Keratinocyte (primary cell): ENCODE measurements at regions not wholly inside any gene's neighbourhood (a gene's known extent, or its start where the extent isn't known, plus 50 kb on each side); places are given as distances from the start of the nearest gene placed in this dataset.
"Not testable (repeated sequence)": the region's sequence is repeated elsewhere in the genome, so short reads cannot be mapped to it uniquely, and the experiment has no call there.

Experiments
- DNase-seq: peaks from one replicate; pipeline ENCODE4 v3.0.0-alpha.2; 2011; ENCODE audit warnings: low read depth, missing footprints, low spot score
- FAIRE-seq: peaks from 2 replicates; lab custom pipeline; 2011; peaks lifted over from hg19 to GRCh38; lab: Jason Lieb, UNC
- H2AFZ ChIP-seq: 2 replicates; pipeline ENCODE4 v1.6.0; 2012; ENCODE audit warnings: low read length, control low read depth, inconsistent platforms; ENCODE audit not compliant: control insufficient read depth
- H3K27ac ChIP-seq: 2 replicates; pipeline ENCODE4 v1.5.1; 2011; ENCODE audit warnings: low read length; ENCODE audit not compliant: control insufficient read depth, insufficient read depth
- H3K27me3 ChIP-seq: 3 replicates; pipeline ENCODE4 v1.6.0; 2011; ENCODE audit warnings: low read length; ENCODE audit not compliant: control insufficient read depth, insufficient read depth; ENCODE audit errors: extremely low read depth
- H3K36me3 ChIP-seq, 2 experiments: 2 replicates in 1 of 2; 3 replicates in 1 of 2; pipeline ENCODE4 v1.5.1; 2011; ENCODE audit warnings: low read length in 2 of 2, mild to moderate bottlenecking in 1 of 2; ENCODE audit not compliant: control insufficient read depth in 2 of 2, insufficient read depth in 2 of 2; ENCODE audit errors: extremely low read depth in 1 of 2
- H3K4me1 ChIP-seq: 3 replicates; pipeline ENCODE4 v1.5.1; 2011; ENCODE audit warnings: low read length; ENCODE audit not compliant: control insufficient read depth, insufficient read depth; ENCODE audit errors: extremely low read depth
- H3K4me2 ChIP-seq: 3 replicates; pipeline ENCODE4 v1.6.0; 2011; ENCODE audit warnings: low read depth, low read length; ENCODE audit not compliant: control insufficient read depth, insufficient read depth; ENCODE audit errors: extremely low read depth
- H3K4me3 ChIP-seq, 3 experiments: fragments of 200-600 bp in 1 of 3; sonication (generic) in 1 of 3; 2 replicates in 2 of 3; 3 replicates in 1 of 3; pipeline ENCODE4 v1.5.1; 2011 to 2016; ENCODE audit warnings: low read length in 3 of 3, mild to moderate bottlenecking in 3 of 3, control low read depth in 2 of 3, inconsistent platforms in 1 of 3, low read depth in 1 of 3, mixed read lengths in 1 of 3, mixed run types in 1 of 3, moderate library complexity in 1 of 3; ENCODE audit not compliant: control insufficient read depth in 2 of 3, insufficient read depth in 2 of 3; ENCODE audit errors: extremely low read depth in 1 of 3
- H3K79me2 ChIP-seq: 2 replicates; pipeline ENCODE4 v1.6.0; 2012; ENCODE audit warnings: low read length; ENCODE audit not compliant: control insufficient read depth, insufficient read depth
- H3K9ac ChIP-seq: 3 replicates; pipeline ENCODE4 v1.6.0; 2011; ENCODE audit warnings: low read length; ENCODE audit not compliant: control insufficient read depth, insufficient read depth; ENCODE audit errors: extremely low read depth
- H3K9me1 ChIP-seq: 3 replicates; pipeline ENCODE4 v1.6.0; 2011; ENCODE audit warnings: low read length; ENCODE audit not compliant: control insufficient read depth, insufficient read depth; ENCODE audit errors: extremely low read depth
- H3K9me3 ChIP-seq: 2 replicates; pipeline ENCODE4 v1.5.1; 2012; ENCODE audit warnings: low read depth, low read length; ENCODE audit not compliant: control insufficient read depth
- H4K20me1 ChIP-seq: 3 replicates; pipeline ENCODE4 v1.6.0; 2011; ENCODE audit warnings: low read length; ENCODE audit not compliant: control insufficient read depth, insufficient read depth; ENCODE audit errors: extremely low read depth
- EZH2 ChIP-seq: IDR thresholded peaks from one replicate; pipeline ENCODE4 v1.6.1; 2012; ENCODE audit warnings: inconsistent platforms, mild to moderate bottlenecking, low read length, moderate library complexity
- dilution Hi-C: fragments of 300-500 bp; cut with MboI; formaldehyde crosslinking; loops from one replicate; pipeline ENCODE4 v1.7.0; 2020; ENCODE audit warnings: low sequenced_read_pairs; ENCODE audit not compliant: extremely low pct_ligation_motif_present
- TF ChIP-seq, protein P1 (sequence below), 3 experiments: IDR thresholded peaks in 1 of 3; conservative IDR thresholded peaks in 1 of 3; optimal IDR thresholded peaks in 1 of 3; 2 replicates in 2 of 3; 3 replicates in 1 of 3; pipeline versions ENCODE3 to v1.5.1; 2011; ENCODE audit warnings: low read length in 3 of 3, mild to moderate bottlenecking in 3 of 3, moderate library complexity in 2 of 3, control low read depth in 1 of 3, inconsistent platforms in 1 of 3; ENCODE audit not compliant: insufficient read depth in 2 of 3; ENCODE audit errors: extremely low read depth in 1 of 3

DNA sequence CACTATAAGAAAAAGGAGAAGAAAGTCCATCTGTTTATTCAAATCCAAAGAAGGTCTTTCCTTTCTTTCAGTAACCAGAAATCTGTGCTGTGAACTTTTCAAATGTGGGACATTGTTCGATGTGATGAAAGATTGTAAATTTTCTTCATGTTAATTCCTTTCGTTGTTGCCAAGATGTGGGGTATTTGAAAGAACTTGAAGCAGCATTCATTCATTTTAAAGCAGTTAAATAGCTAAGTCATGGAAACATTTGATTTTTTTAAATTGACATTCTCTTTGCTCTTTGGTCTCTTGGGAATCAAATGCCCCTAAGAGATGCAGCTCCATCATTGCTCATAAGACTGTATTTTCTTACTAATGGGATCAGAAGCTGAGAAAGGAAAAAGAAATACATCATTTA lies 93.7 kb upstream of the EHBP1 start:
- H3K9ac ChIP-seq: no peak overlapping the region
- no peak overlapping the region for H2AFZ ChIP-seq
- H3K79me2 ChIP-seq: no peaks in the 10 kb centered on the region
- H3K4me2 ChIP-seq: no peak overlapping the region
- no peak for DNase-seq
- no peaks in the 10 kb centered on the region for H3K9me1 ChIP-seq
- no peaks in the 10 kb centered on the region for H4K20me1 ChIP-seq
- no peaks in the 10 kb centered on the region for H3K9me3 ChIP-seq
- no peaks in the 10 kb centered on the region for H3K36me3 ChIP-seq
- no peak for TF ChIP-seq EZH2
- TF ChIP-seq, protein P1, sequence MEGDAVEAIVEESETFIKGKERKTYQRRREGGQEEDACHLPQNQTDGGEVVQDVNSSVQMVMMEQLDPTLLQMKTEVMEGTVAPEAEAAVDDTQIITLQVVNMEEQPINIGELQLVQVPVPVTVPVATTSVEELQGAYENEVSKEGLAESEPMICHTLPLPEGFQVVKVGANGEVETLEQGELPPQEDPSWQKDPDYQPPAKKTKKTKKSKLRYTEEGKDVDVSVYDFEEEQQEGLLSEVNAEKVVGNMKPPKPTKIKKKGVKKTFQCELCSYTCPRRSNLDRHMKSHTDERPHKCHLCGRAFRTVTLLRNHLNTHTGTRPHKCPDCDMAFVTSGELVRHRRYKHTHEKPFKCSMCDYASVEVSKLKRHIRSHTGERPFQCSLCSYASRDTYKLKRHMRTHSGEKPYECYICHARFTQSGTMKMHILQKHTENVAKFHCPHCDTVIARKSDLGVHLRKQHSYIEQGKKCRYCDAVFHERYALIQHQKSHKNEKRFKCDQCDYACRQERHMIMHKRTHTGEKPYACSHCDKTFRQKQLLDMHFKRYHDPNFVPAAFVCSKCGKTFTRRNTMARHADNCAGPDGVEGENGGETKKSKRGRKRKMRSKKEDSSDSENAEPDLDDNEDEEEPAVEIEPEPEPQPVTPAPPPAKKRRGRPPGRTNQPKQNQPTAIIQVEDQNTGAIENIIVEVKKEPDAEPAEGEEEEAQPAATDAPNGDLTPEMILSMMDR (optimal IDR thresholded peaks at IDR 0.05 in 1 of 3, IDR thresholded peaks at IDR 0.05 in 1 of 3, conservative IDR thresholded peaks at IDR 0.05 in 1 of 3; ENCODE audit: extremely low read depth in 1 of 3, insufficient read depth in 2 of 3, low read length in 3 of 3): no peak
- H3K27me3 ChIP-seq: no peaks in the 10 kb centered on the region
- H3K4me1 ChIP-seq: no peaks in the 10 kb centered on the region
- no peak overlapping the region for H3K4me3 ChIP-seq
- dilution Hi-C loops: no loop called here
- no peak overlapping the region for H3K27ac ChIP-seq
- FAIRE-seq: no peak

DNA sequence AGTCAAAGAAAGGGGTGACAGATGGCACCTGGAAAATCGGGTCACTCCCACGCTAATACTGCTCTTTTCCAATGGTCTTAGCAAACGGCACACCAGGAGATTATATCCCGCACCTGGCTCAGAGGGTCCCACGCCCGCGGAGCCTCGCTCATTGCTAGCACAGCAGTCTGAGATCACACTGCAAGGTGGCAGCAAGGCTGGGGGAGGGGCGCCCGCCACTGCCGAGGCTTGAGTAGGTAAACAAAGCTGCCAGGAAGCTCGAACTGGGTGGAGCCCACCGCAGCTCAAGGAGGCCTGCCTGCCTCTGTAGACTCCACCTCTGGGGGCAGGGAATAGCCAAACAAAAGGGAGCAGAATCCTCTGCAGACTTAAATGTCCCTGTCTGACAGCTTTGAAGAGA lies 99.5 kb upstream of the TMEM17 start:
- H3K9me1 ChIP-seq, H3K27me3 ChIP-seq, dilution Hi-C loops, H3K4me3 ChIP-seq, FAIRE-seq, H3K9me3 ChIP-seq, H3K36me3 ChIP-seq, H3K27ac ChIP-seq, H3K4me2 ChIP-seq, H2AFZ ChIP-seq, DNase-seq, H3K79me2 ChIP-seq, H3K9ac ChIP-seq, H4K20me1 ChIP-seq: not testable (repeated sequence)
- H3K4me1 ChIP-seq: peaks cover 20% of the 10 kb centered on the region

DNA sequence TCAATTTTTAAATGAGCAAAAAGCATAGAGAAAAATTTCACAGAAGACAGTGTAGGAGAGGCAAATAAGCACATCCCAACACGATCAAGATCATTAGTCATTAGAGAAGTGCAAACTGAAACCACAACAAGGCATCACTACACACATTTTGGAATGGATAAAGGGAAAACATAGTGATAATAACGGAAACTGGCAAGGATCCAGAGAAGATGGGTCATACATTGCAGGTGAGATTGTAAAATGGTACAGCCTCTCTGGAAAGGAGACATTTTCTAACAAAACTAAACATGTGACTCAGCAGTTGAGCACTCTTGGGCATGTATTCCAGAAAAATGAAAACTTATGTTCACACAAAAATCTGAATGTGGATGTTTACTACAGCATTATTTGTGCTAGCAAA lies 98.3 kb upstream of the TMEM17 start:
- Histone ChIP-seq H4K20me1 (no peaks in the 10 kb centered on the region), H3K4me2 (peak overlapping the region; percentile 60), H2AFZ (peak overlapping the region; percentile 23), H3K79me2 (no peaks in the 10 kb centered on the region), H3K9me3 (peaks cover 3% of the 10 kb centered on the region), H3K36me3 (no peaks in the 10 kb centered on the region), H3K9ac (no peak overlapping the region), H3K9me1 (no peaks in the 10 kb centered on the region), H3K4me1 (peaks cover 20% of the 10 kb centered on the region), H3K4me3 (peak overlapping the region in 1 of 3 experiments; percentile 26), H3K27ac (peak overlapping the region; percentile 74), H3K27me3 (no peaks in the 10 kb centered on the region)
- DNase-seq (peak; percentile 84), FAIRE-seq (peak; percentile 94)
- no peak for TF ChIP-seq EZH2
- TF ChIP-seq, protein P1 (optimal IDR thresholded peaks at IDR 0.05 in 1 of 3, IDR thresholded peaks at IDR 0.05 in 1 of 3, conservative IDR thresholded peaks at IDR 0.05 in 1 of 3; ENCODE audit: extremely low read depth in 1 of 3, insufficient read depth in 2 of 3, low read length in 3 of 3): no peak
- dilution Hi-C loops: no loop called here
